ENCODE measurements at regions not wholly inside any gene's neighbourhood (a gene's known extent, or its start where the extent isn't known, plus 50 kb on each side); places are given as distances from the start of the nearest gene placed in this dataset.

GRCh38 chr11:45061641-45062040, 84.8 kb upstream of the PRDM11 start:
- H3K9me3 ChIP-seq (ENCODE audit: control insufficient read depth in 2 of 2, low read length in 2 of 2): no peaks in the 10 kb centered on the region
- H3K36me3 ChIP-seq (ENCODE audit: control insufficient read depth in 2 of 2, insufficient read depth in 2 of 2, low read length in 2 of 2): no peaks in the 10 kb centered on the region
- no peaks in the 10 kb centered on the region for H3K4me1 ChIP-seq (ENCODE audit: control insufficient read depth in 2 of 2, insufficient read depth in 2 of 2, low read length in 2 of 2)
- no peaks in the 10 kb centered on the region for H3K27me3 ChIP-seq (ENCODE audit: control insufficient read depth in 2 of 2, insufficient read depth in 2 of 2, low read length in 2 of 2)
- H3K4me3 ChIP-seq (ENCODE audit: low read length in 2 of 2): no peak overlapping the region
- H3K9ac ChIP-seq (ENCODE audit: low read depth in 1 of 2, low read length in 2 of 2): no peak overlapping the region
- H3K27ac ChIP-seq (ENCODE audit: low read depth in 2 of 2, low read length in 2 of 2): no peak overlapping the region

DNA sequence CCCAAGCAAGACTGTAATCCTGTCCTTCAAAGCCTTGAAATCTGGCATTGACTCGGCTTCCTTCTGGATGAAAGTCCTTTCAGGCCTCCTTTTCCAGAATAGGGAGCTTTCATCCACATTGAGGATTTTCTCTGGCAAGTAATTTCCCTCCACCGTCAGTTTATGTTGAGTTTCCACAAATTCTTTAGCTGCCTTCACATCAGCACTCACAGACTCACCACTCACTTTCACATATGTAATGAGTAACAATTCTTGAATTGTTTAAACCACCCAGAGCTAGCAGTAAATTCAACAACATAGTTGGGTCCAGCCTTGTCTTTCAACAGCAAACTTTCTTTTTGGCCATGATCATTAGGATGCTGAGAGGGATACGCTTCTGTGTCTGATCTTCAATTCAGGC, 84.3 kb upstream of the PRDM11 start:
- Histone ChIP-seq H3K4me1 (ENCODE audit: control insufficient read depth in 2 of 2, insufficient read depth in 2 of 2, low read length in 2 of 2) (no peaks in the 10 kb centered on the region), H3K9ac (ENCODE audit: low read depth in 1 of 2, low read length in 2 of 2) (no peak overlapping the region), H3K4me3 (ENCODE audit: low read length in 2 of 2) (no peak overlapping the region), H3K36me3 (ENCODE audit: control insufficient read depth in 2 of 2, insufficient read depth in 2 of 2, low read length in 2 of 2) (no peaks in the 10 kb centered on the region), H3K27ac (ENCODE audit: low read depth in 2 of 2, low read length in 2 of 2) (no peak overlapping the region), H3K27me3 (ENCODE audit: control insufficient read depth in 2 of 2, insufficient read depth in 2 of 2, low read length in 2 of 2) (no peaks in the 10 kb centered on the region), H3K9me3 (ENCODE audit: control insufficient read depth in 2 of 2, low read length in 2 of 2) (no peaks in the 10 kb centered on the region)

DNA sequence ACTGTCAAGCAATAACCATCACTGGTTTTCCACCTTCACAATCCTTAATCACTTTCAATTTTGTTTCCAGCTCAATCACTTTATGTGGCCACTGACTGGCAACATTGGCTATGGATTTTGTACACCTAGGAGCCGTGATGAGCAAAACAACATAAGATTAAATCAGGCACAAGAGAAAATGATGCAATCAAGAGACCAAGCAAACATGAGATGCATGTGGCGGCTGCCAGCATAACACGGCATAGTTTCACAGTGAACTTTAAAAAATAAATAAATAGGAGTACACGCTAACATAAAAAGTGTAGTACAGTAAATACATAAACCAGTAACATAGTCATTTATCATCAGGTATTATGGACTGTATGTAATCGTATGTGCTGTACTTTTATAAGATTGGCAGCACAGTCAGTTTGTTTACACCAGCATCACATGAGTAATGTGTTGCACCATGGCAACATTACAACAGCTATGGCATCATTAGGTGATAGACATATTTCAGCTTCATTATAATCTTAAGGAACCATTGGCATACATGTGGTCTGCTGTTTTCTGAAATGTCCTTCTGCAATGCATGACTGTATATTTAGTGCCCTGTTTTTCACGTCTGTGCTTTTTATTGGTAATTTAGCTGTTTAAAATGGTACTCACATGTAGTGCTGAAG, 83.3 kb upstream of the PRDM11 start:
- Histone ChIP-seq H3K9ac (ENCODE audit: low read depth in 1 of 2, low read length in 2 of 2) (no peak overlapping the region), H3K4me1 (ENCODE audit: control insufficient read depth in 2 of 2, insufficient read depth in 2 of 2, low read length in 2 of 2) (no peaks in the 10 kb centered on the region), H3K36me3 (ENCODE audit: control insufficient read depth in 2 of 2, insufficient read depth in 2 of 2, low read length in 2 of 2) (no peaks in the 10 kb centered on the region), H3K27me3 (ENCODE audit: control insufficient read depth in 2 of 2, insufficient read depth in 2 of 2, low read length in 2 of 2) (no peaks in the 10 kb centered on the region), H3K9me3 (ENCODE audit: control insufficient read depth in 2 of 2, low read length in 2 of 2) (no peaks in the 10 kb centered on the region), H3K4me3 (ENCODE audit: low read length in 2 of 2) (no peak overlapping the region), H3K27ac (ENCODE audit: low read depth in 2 of 2, low read length in 2 of 2) (no peak overlapping the region)

DNA sequence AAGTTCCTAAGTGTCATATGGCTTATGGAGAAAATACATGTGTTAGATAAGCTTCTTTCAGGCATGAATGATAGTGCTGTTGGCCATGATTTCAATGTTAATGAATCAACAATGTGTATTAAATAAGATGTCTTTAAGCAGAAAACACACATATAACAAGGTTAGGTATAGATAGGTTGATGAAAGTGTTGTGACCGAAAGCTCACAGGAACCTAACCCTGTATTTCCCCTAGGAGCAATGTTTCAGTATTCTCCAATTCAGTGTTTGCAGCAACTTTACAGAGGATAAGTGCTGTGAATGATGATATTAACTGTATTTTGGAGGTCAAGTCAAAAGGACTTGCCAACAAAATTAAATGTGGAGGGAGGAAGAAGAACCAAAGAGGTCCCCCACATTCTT, 82.8 kb upstream of the PRDM11 start:
- Histone ChIP-seq H3K9me3 (ENCODE audit: control insufficient read depth in 2 of 2, low read length in 2 of 2) (no peaks in the 10 kb centered on the region), H3K4me3 (ENCODE audit: low read length in 2 of 2) (no peak overlapping the region), H3K4me1 (ENCODE audit: control insufficient read depth in 2 of 2, insufficient read depth in 2 of 2, low read length in 2 of 2) (no peaks in the 10 kb centered on the region), H3K27me3 (ENCODE audit: control insufficient read depth in 2 of 2, insufficient read depth in 2 of 2, low read length in 2 of 2) (no peaks in the 10 kb centered on the region), H3K9ac (ENCODE audit: low read depth in 1 of 2, low read length in 2 of 2) (no peak overlapping the region), H3K36me3 (ENCODE audit: control insufficient read depth in 2 of 2, insufficient read depth in 2 of 2, low read length in 2 of 2) (no peaks in the 10 kb centered on the region), H3K27ac (ENCODE audit: low read depth in 2 of 2, low read length in 2 of 2) (no peak overlapping the region)

GRCh38 chr11:45067966-45068365, 78.5 kb upstream of the PRDM11 start:
- H3K4me1 ChIP-seq (ENCODE audit: control insufficient read depth in 2 of 2, insufficient read depth in 2 of 2, low read length in 2 of 2): no peaks in the 10 kb centered on the region
- no peaks in the 10 kb centered on the region for H3K9me3 ChIP-seq (ENCODE audit: control insufficient read depth in 2 of 2, low read length in 2 of 2)
- H3K36me3 ChIP-seq (ENCODE audit: control insufficient read depth in 2 of 2, insufficient read depth in 2 of 2, low read length in 2 of 2): no peaks in the 10 kb centered on the region
- no peaks in the 10 kb centered on the region for H3K27me3 ChIP-seq (ENCODE audit: control insufficient read depth in 2 of 2, insufficient read depth in 2 of 2, low read length in 2 of 2)
- H3K9ac ChIP-seq (ENCODE audit: low read depth in 1 of 2, low read length in 2 of 2): no peak overlapping the region
- H3K4me3 ChIP-seq (ENCODE audit: low read length in 2 of 2): no peak overlapping the region
- H3K27ac ChIP-seq (ENCODE audit: low read depth in 2 of 2, low read length in 2 of 2): no peak overlapping the region

DNA sequence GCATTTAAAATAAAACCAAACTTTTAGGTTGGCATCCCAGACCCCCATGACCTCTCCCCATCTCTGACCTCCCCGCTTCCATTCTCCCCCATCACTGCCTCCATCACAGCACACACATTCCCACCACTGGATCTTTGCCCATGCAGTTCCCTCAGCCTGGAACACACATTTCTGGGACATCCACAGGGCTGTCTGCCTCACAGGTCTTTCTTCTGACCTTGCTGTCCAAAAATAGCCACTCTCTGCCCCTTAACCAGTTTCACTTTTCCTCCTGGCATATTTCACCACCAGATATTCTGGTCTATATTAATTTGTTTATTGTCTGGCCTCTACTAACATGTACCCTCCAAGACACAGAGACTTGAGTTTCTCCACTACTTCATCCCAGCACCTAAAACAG, 75.2 kb upstream of the PRDM11 start:
- Histone ChIP-seq H3K27ac (ENCODE audit: low read depth in 2 of 2, low read length in 2 of 2) (no peak overlapping the region), H3K9me3 (ENCODE audit: control insufficient read depth in 2 of 2, low read length in 2 of 2) (no peaks in the 10 kb centered on the region), H3K9ac (ENCODE audit: low read depth in 1 of 2, low read length in 2 of 2) (no peak overlapping the region), H3K27me3 (ENCODE audit: control insufficient read depth in 2 of 2, insufficient read depth in 2 of 2, low read length in 2 of 2) (no peaks in the 10 kb centered on the region), H3K4me3 (ENCODE audit: low read length in 2 of 2) (no peak overlapping the region), H3K36me3 (ENCODE audit: control insufficient read depth in 2 of 2, insufficient read depth in 2 of 2, low read length in 2 of 2) (no peaks in the 10 kb centered on the region), H3K4me1 (ENCODE audit: control insufficient read depth in 2 of 2, insufficient read depth in 2 of 2, low read length in 2 of 2) (no peaks in the 10 kb centered on the region)

- Histone ChIP-seq H3K27ac (ENCODE audit: low read depth in 2 of 2, low read length in 2 of 2) (no peak overlapping the region), H3K36me3 (ENCODE audit: control insufficient read depth in 2 of 2, insufficient read depth in 2 of 2, low read length in 2 of 2) (no peaks in the 10 kb centered on the region)
Measured at GRCh38 chr11:45073685-45074141, 72.7 kb upstream of the PRDM11 start.

GRCh38 chr11:45075519-45075918, 70.9 kb upstream of the PRDM11 start:
- Histone ChIP-seq H3K27me3 (ENCODE audit: control insufficient read depth in 2 of 2, insufficient read depth in 2 of 2, low read length in 2 of 2) (no peaks in the 10 kb centered on the region), H3K9ac (ENCODE audit: low read depth in 1 of 2, low read length in 2 of 2) (no peak overlapping the region), H3K9me3 (ENCODE audit: control insufficient read depth in 2 of 2, low read length in 2 of 2) (no peaks in the 10 kb centered on the region), H3K4me1 (ENCODE audit: control insufficient read depth in 2 of 2, insufficient read depth in 2 of 2, low read length in 2 of 2) (peaks cover 0 to 14% of the 10 kb centered on the region in 2 donors), H3K36me3 (ENCODE audit: control insufficient read depth in 2 of 2, insufficient read depth in 2 of 2, low read length in 2 of 2) (no peaks in the 10 kb centered on the region), H3K4me3 (ENCODE audit: low read length in 2 of 2) (no peak overlapping the region), H3K27ac (ENCODE audit: low read depth in 2 of 2, low read length in 2 of 2) (no peak overlapping the region)

More at GRCh38 chr11:45073685-45074141, 72.7 kb upstream of the PRDM11 start:
- H3K27me3 ChIP-seq (ENCODE audit: control insufficient read depth in 2 of 2, insufficient read depth in 2 of 2, low read length in 2 of 2): no peaks in the 10 kb centered on the region
- H3K4me3 ChIP-seq (ENCODE audit: low read length in 2 of 2): no peak overlapping the region
- H3K4me1 ChIP-seq (ENCODE audit: control insufficient read depth in 2 of 2, insufficient read depth in 2 of 2, low read length in 2 of 2): no peaks in the 10 kb centered on the region
- H3K9ac ChIP-seq (ENCODE audit: low read depth in 1 of 2, low read length in 2 of 2): no peak overlapping the region
- no peaks in the 10 kb centered on the region for H3K9me3 ChIP-seq (ENCODE audit: control insufficient read depth in 2 of 2, low read length in 2 of 2)

DNA sequence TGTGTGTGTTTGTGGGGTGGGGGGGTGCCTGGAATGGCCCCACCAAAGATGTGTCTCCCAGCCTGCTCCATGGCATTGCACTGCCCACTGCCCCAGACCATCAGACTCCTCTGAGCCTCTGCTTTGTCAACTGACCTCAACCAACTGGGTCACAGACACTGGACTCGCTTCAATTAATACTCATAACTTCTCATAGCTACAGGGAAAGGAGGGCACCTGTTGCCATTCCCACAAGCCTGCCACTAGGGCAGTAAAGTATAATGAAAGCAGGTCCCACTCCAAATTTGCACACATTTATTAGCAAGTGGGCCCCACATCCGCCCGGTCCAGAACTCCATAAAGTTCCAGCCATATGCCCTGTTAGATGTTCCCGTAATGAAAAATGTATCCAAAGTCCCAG, 70.5 kb upstream of the PRDM11 start:
- H3K36me3 ChIP-seq (ENCODE audit: control insufficient read depth in 2 of 2, insufficient read depth in 2 of 2, low read length in 2 of 2): no peaks in the 10 kb centered on the region
- no peaks in the 10 kb centered on the region for H3K9me3 ChIP-seq (ENCODE audit: control insufficient read depth in 2 of 2, low read length in 2 of 2)
- H3K27me3 ChIP-seq (ENCODE audit: control insufficient read depth in 2 of 2, insufficient read depth in 2 of 2, low read length in 2 of 2): no peaks in the 10 kb centered on the region
- no peak overlapping the region for H3K9ac ChIP-seq (ENCODE audit: low read depth in 1 of 2, low read length in 2 of 2)
- no peak overlapping the region for H3K4me3 ChIP-seq (ENCODE audit: low read length in 2 of 2)
- no peak overlapping the region for H3K27ac ChIP-seq (ENCODE audit: low read depth in 2 of 2, low read length in 2 of 2)
- peaks cover 0 to 17% of the 10 kb centered on the region in 2 donors for H3K4me1 ChIP-seq (ENCODE audit: control insufficient read depth in 2 of 2, insufficient read depth in 2 of 2, low read length in 2 of 2)

DNA sequence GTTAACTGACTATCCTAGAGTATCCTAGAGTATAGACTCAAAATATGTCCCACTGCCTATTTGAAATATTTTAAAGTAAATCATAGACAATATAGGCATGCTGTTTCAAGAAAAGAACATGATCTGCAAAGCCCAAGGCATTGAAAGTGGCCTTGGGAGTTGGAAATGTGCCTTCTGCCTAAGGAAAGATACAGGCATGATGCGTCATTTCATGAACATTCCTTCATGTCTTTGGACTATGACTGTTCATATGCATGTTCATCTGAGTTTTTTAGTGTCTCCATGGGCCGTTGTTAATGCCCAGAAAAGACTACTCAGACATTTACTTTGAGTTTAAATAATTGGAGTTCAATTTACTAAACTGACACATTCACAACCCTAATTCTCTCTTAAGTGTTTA, 69.7 kb upstream of the PRDM11 start:
- H3K4me1 ChIP-seq (ENCODE audit: control insufficient read depth in 2 of 2, insufficient read depth in 2 of 2, low read length in 2 of 2): peaks cover 0 to 19% of the 10 kb centered on the region in 2 donors
- H3K4me3 ChIP-seq (ENCODE audit: low read length in 2 of 2): no peak overlapping the region
- H3K27ac ChIP-seq (ENCODE audit: low read depth in 2 of 2, low read length in 2 of 2): no peak overlapping the region
- no peaks in the 10 kb centered on the region for H3K27me3 ChIP-seq (ENCODE audit: control insufficient read depth in 2 of 2, insufficient read depth in 2 of 2, low read length in 2 of 2)
- H3K9ac ChIP-seq (ENCODE audit: low read depth in 1 of 2, low read length in 2 of 2): no peak overlapping the region
- no peaks in the 10 kb centered on the region for H3K36me3 ChIP-seq (ENCODE audit: control insufficient read depth in 2 of 2, insufficient read depth in 2 of 2, low read length in 2 of 2)
- H3K9me3 ChIP-seq (ENCODE audit: control insufficient read depth in 2 of 2, low read length in 2 of 2): no peaks in the 10 kb centered on the region

All from mucosa of rectum (tissue), 2 donors.